Naive thymus-derived CD4-positive, alpha-beta T cell (primary cell): ENCODE measurements at regions not wholly inside any gene's neighbourhood (a gene's known extent, or its start where the extent isn't known, plus 50 kb on each side); places are given as distances from the start of the nearest gene placed in this dataset.

ENCODE experiments used
- ATAC-seq: fragments of 150-1000 bp; cut with Tn5 transposase; 2 replicates; pipeline ENCODE4 v1.10.0; 2021; ENCODE audit warnings: mild to moderate bottlenecking, moderate library complexity
- CTCF ChIA-PET: fragments of 350-600 bp; sonication (Branson Sonifier 250); formaldehyde crosslinking; loops from one replicate; lab custom pipeline; 2021; ENCODE audit warnings: antibody characterized with exemption; lab: Charles Lee
- POLR2A ChIA-PET: fragments of 350-600 bp; sonication (Branson Sonifier 250); formaldehyde crosslinking; loops from one replicate; lab custom pipeline; 2021; ENCODE audit warnings: antibody characterized with exemption, inconsistent platforms; lab: Charles Lee
- DNase-seq, 9 donors: peaks; one replicate each; pipeline versions ENCODE4 v3.0.0 to v3.0.0-alpha.2; 2020 to 2022; ENCODE audit warnings: mixed read lengths in 1 of 9
- H3K27ac ChIP-seq: one replicate; pipeline ENCODE4 v1.7.0; 2013; ENCODE audit warnings: mild to moderate bottlenecking, low read depth, low read length, moderate library complexity
- H3K27me3 ChIP-seq, 2 donors: one replicate each; pipeline ENCODE4 v1.7.0; 2013; ENCODE audit warnings: low read length in 2 of 2, mild to moderate bottlenecking in 2 of 2, moderate library complexity in 2 of 2; ENCODE audit not compliant: control insufficient read depth in 2 of 2, insufficient read depth in 2 of 2
- H3K36me3 ChIP-seq, 3 experiments: 1 replicate in 2 of 3; 2 replicates in 1 of 3; pipeline ENCODE4 v1.7.0; 2013; ENCODE audit warnings: low read length in 3 of 3, mild to moderate bottlenecking in 3 of 3, moderate library complexity in 1 of 3; ENCODE audit not compliant: insufficient read depth in 3 of 3, control insufficient read depth in 2 of 3
- H3K4me1 ChIP-seq, 2 donors: one replicate each; pipeline ENCODE4 v1.7.0; 2013; ENCODE audit warnings: low read length in 2 of 2, mild to moderate bottlenecking in 2 of 2, moderate library complexity in 1 of 2; ENCODE audit not compliant: control insufficient read depth in 2 of 2, insufficient read depth in 2 of 2
- H3K4me3 ChIP-seq: 2 replicates; pipeline ENCODE4 v1.7.0; 2013; ENCODE audit warnings: mild to moderate bottlenecking, low read length
- H3K9me3 ChIP-seq, 3 experiments: 1 replicate in 2 of 3; 2 replicates in 1 of 3; pipeline ENCODE4 v1.7.0; 2013; ENCODE audit warnings: low read length in 3 of 3; ENCODE audit not compliant: control insufficient read depth in 2 of 3
- H3K27ac Mint-ChIP-seq, 9 donors: one replicate each; pipeline ENCODE4 v1.8.0; 2020 to 2022; ENCODE audit warnings: mixed read lengths in 9 of 9, mild to moderate bottlenecking in 8 of 9, moderate library complexity in 5 of 9, inconsistent platforms in 2 of 9
- H3K27me3 Mint-ChIP-seq, 5 donors: one replicate each; pipeline ENCODE4 v1.8.0; 2021 to 2022; ENCODE audit warnings: mixed read lengths in 5 of 5, mild to moderate bottlenecking in 1 of 5
- H3K36me3 Mint-ChIP-seq, 5 donors: one replicate each; pipeline ENCODE4 v1.8.0; 2020 to 2022; ENCODE audit warnings: mixed read lengths in 5 of 5, mild to moderate bottlenecking in 3 of 5, inconsistent platforms in 1 of 5
- H3K4me1 Mint-ChIP-seq, 7 donors: one replicate each; pipeline ENCODE4 v1.8.0; 2020 to 2022; ENCODE audit warnings: mixed read lengths in 7 of 7, mild to moderate bottlenecking in 3 of 7, inconsistent platforms in 1 of 7
- H3K4me3 Mint-ChIP-seq, 10 donors: one replicate each; pipeline ENCODE4 v1.8.0; 2020 to 2022; ENCODE audit warnings: mild to moderate bottlenecking in 10 of 10, mixed read lengths in 10 of 10, moderate library complexity in 6 of 10, inconsistent platforms in 2 of 10
- H3K9me3 Mint-ChIP-seq, 11 donors: one replicate each; pipeline ENCODE4 v1.8.0; 2020 to 2022; ENCODE audit warnings: mixed read lengths in 11 of 11, mild to moderate bottlenecking in 4 of 11, inconsistent platforms in 1 of 11, moderate library complexity in 1 of 11
- intact Hi-C, 2 donors: fragments of 100-400 bp; cut with micrococcal nuclease; formaldehyde crosslinking; loops; one replicate each; pipeline ENCODE4 v1.15.1; 2023

DNA sequence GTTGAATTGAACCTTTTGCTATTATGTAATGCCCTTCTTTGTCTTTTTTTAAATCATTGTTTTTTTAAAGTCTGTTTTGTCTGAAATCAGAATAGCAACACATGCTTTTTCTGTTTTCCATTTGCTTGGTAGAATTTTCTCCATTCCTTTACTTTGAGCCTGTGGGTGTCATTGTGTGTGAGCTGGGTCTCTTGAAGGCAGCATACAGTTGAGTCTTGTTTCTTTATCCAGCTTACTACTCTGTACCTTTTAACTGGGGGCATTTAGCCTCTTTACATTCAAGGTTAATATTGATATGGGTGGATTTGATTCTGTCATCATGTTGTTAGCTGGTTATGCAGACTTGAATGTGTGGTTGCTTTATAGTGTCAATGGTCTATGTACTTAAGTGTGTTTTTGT is 292.0 kb downstream of the MAP2K4 start:
- no peaks in the 10 kb centered on the region for H3K27me3 Mint-ChIP-seq

DNA sequence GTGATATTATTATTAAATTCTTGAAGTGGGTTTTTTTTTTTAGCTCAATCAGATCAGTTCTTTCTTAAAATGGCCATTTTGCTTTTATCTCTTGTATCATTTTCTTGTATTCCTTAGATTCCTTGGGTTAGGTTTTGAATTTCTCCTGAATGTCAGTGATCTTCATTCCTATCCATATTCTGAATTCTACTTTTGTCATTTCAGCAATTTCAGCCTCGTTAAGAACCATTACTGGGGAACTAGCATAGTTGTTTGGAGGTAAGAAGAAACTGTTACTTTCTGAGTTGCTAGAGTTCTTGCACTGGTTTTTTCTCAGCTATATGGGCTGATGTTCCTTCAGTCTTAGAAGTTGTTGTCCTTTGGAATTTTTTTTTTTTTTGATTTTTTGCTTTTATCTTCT is 293.1 kb downstream of the MAP2K4 start:
- Histone ChIP-seq H3K9me3 (no peaks in the 10 kb centered on the region), H3K36me3 (no peaks in the 10 kb centered on the region), H3K27me3 (no peaks in the 10 kb centered on the region), H3K4me1 (no peaks in the 10 kb centered on the region), H3K27ac (no peak overlapping the region), H3K4me3 (no peak overlapping the region)
- ATAC-seq: no peak
- H3K4me3 Mint-ChIP-seq: no peak overlapping the region
- no peak for DNase-seq
- H3K4me1 Mint-ChIP-seq: no peaks in the 10 kb centered on the region
- H3K9me3 Mint-ChIP-seq: peaks cover 12 to 38% (median 24%) of the 10 kb centered on the region in 11 donors
- ChIA-PET POLR2A (no interaction called here), CTCF (no interaction called here)
- H3K27ac Mint-ChIP-seq: no peak overlapping the region
- intact Hi-C loops: no loop called here
- peaks cover 0 to 12% (median 0%) of the 10 kb centered on the region in 5 donors for H3K36me3 Mint-ChIP-seq
- no peaks in the 10 kb centered on the region for H3K27me3 Mint-ChIP-seq

More for the DNA sequence above, 292.0 kb downstream of the MAP2K4 start:
- ATAC-seq: no peak
- intact Hi-C loops: no loop called here
- no peak overlapping the region for H3K27ac Mint-ChIP-seq
- no peak overlapping the region for H3K4me3 ChIP-seq
- H3K4me1 ChIP-seq: no peaks in the 10 kb centered on the region
- H3K27ac ChIP-seq: no peak overlapping the region
- peaks cover 0 to 12% (median 0%) of the 10 kb centered on the region in 5 donors for H3K36me3 Mint-ChIP-seq
- ChIA-PET CTCF (no interaction called here), POLR2A (no interaction called here)
- no peaks in the 10 kb centered on the region for H3K27me3 ChIP-seq
- no peaks in the 10 kb centered on the region for H3K36me3 ChIP-seq
- no peaks in the 10 kb centered on the region for H3K9me3 ChIP-seq
- no peak overlapping the region for H3K4me3 Mint-ChIP-seq
- no peak for DNase-seq
- H3K4me1 Mint-ChIP-seq: no peaks in the 10 kb centered on the region
- H3K9me3 Mint-ChIP-seq: peaks cover 12 to 39% (median 25%) of the 10 kb centered on the region in 11 donors

DNA sequence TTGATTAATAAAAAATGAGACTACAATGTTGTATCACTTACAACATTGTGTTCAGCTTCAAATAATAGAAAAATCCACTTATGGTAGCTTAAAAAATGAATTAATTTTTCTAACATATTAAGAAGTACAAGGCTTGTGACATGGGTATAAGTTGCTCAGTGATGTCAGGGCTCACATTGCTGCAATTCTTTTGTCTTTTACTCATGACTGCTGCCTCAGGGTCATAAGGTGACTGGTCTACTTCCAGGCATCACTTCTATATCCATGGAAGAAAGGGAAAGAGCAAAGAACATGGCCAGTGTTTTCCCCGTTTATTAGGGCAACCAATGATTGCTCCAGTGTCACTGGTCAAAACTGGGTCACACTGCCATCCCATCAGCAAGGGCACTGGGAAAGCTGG is 295.3 kb downstream of the MAP2K4 start:
- peaks cover 0 to 4% (median 0%) of the 10 kb centered on the region in 5 donors for H3K27me3 Mint-ChIP-seq
- H3K36me3 Mint-ChIP-seq: peaks cover 0 to 12% (median 0%) of the 10 kb centered on the region in 5 donors
- ChIA-PET CTCF (no interaction called here), POLR2A (no interaction called here)
- H3K4me3 ChIP-seq: no peak overlapping the region
- intact Hi-C loops: no loop called here
- no peak overlapping the region for H3K4me3 Mint-ChIP-seq
- no peak overlapping the region for H3K27ac Mint-ChIP-seq
- no peaks in the 10 kb centered on the region for H3K9me3 ChIP-seq
- H3K4me1 ChIP-seq: no peaks in the 10 kb centered on the region
- H3K27ac ChIP-seq: no peak overlapping the region
- H3K36me3 ChIP-seq: no peaks in the 10 kb centered on the region
- ATAC-seq: no peak
- peaks cover 8 to 39% (median 23%) of the 10 kb centered on the region in 11 donors for H3K9me3 Mint-ChIP-seq
- no peak for DNase-seq
- H3K27me3 ChIP-seq: no peaks in the 10 kb centered on the region
- H3K4me1 Mint-ChIP-seq: no peaks in the 10 kb centered on the region

DNA sequence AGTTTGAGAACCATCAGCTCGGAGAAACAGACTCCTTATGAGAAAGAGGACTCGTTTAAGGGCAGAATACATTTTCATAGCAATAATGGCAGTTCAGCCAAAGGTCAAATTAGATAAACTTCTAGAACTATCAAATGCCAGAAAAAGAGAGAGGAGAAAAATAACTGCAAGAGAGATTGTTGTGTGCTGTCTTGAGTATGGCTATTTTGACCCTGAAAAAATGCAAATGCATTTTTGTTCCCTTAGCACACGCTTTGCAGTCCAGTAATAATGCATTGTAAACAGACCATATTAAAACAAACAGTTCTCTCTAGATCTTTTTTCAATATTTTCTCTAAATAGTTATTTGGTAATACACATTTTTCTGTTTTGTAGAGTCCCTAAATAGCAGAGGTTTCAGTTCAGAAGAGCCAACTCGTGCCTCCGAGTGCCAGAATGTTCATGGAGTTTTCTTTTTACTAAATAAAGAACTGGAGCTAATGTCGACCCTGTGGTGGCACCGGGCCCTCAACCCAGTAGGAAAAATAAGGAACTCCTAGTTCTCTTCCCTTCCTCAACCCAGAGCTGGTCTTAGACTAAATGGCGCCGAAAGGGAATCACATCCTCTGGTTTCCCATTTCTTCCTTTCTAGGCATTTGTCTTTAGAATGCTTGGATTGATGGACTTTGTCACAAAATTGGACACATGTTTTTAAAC is 298.0 kb downstream of the MAP2K4 start:
- CTCF ChIA-PET: no interaction called here

DNA sequence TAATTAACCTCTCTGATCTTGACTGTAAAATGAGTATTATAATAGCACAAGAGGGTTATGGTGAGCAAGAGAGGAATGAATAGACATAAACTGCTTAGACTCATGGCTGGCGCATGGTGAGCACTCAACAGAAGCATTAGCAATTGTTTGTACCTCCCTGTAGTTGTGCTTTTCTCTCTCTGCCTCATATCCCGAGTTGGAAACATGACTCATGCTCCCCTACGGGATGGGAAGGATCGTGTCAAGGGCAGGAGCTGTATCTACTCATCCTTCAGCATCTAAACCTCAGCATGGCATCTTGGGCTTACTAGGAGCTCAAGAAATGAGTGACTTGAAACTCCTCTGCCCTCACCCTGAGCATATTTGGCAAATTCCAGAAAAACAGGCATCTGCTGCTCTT is 299.6 kb downstream of the MAP2K4 start:
- Mint-ChIP-seq H3K4me1 (no peaks in the 10 kb centered on the region), H3K4me3 (no peak overlapping the region), H3K27ac (no peak overlapping the region), H3K27me3 (peaks cover 0 to 4% (median 0%) of the 10 kb centered on the region in 5 donors), H3K36me3 (no peaks in the 10 kb centered on the region), H3K9me3 (peaks cover 0 to 22% (median 13%) of the 10 kb centered on the region in 11 donors)
- no peak overlapping the region for H3K4me3 ChIP-seq
- ChIA-PET CTCF (no interaction called here), POLR2A (no interaction called here)
- ATAC-seq (no peak), DNase-seq (no peak)
- intact Hi-C loops: no loop called here
- H3K4me1 ChIP-seq: no peaks in the 10 kb centered on the region
- H3K27ac ChIP-seq: no peak overlapping the region
- H3K36me3 ChIP-seq: no peaks in the 10 kb centered on the region
- H3K27me3 ChIP-seq: no peaks in the 10 kb centered on the region
- H3K9me3 ChIP-seq: no peaks in the 10 kb centered on the region

More for the DNA sequence above, 298.0 kb downstream of the MAP2K4 start:
- Mint-ChIP-seq H3K4me1 (no peaks in the 10 kb centered on the region), H3K36me3 (peaks cover 0 to 3% (median 0%) of the 10 kb centered on the region in 5 donors), H3K4me3 (no peak overlapping the region), H3K9me3 (peaks cover 3 to 31% (median 15%) of the 10 kb centered on the region in 11 donors), H3K27ac (no peak overlapping the region), H3K27me3 (peaks cover 0 to 4% (median 0%) of the 10 kb centered on the region in 5 donors)
- POLR2A ChIA-PET: no interaction called here
- DNase-seq: no peak
- Histone ChIP-seq H3K9me3 (no peaks in the 10 kb centered on the region), H3K36me3 (no peaks in the 10 kb centered on the region), H3K4me1 (no peaks in the 10 kb centered on the region), H3K27me3 (no peaks in the 10 kb centered on the region), H3K4me3 (no peak overlapping the region), H3K27ac (no peak overlapping the region)
- intact Hi-C loops: no loop called here
- no peak for ATAC-seq

DNA sequence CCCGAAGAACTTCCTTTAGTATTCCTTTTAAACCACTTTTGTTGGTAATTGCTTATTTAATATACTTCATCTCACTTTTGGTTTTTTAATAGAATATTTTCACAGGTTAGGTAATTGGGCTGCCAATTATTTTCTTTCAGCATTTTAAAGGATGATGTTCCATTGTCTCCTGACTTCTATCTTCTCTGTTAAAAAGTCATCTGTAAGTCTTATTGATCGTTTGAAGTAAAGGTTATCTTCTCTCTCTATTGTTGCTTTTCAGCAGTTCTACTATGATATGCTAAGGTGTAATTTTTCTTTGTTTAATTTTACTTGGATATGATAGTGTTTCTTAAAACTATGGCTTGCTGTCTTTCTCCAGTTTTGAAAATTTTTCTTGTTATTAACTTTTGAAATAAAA is 307.5 kb downstream of the MAP2K4 start:
- Mint-ChIP-seq H3K9me3 (peaks cover 0 to 50% (median 25%) of the 10 kb centered on the region in 11 donors), H3K36me3 (no peaks in the 10 kb centered on the region), H3K27me3 (peaks cover 0 to 2% (median 0%) of the 10 kb centered on the region in 5 donors), H3K4me3 (no peak overlapping the region), H3K27ac (no peak overlapping the region), H3K4me1 (no peaks in the 10 kb centered on the region)
- ChIA-PET CTCF (no interaction called here), POLR2A (no interaction called here)
- Histone ChIP-seq H3K4me3 (no peak overlapping the region), H3K4me1 (no peaks in the 10 kb centered on the region), H3K27me3 (no peaks in the 10 kb centered on the region), H3K27ac (no peak overlapping the region), H3K36me3 (no peaks in the 10 kb centered on the region), H3K9me3 (peaks cover 0 to 12% (median 0%) of the 10 kb centered on the region in 3 experiments)
- intact Hi-C loops: no loop called here
- no peak for ATAC-seq
- no peak for DNase-seq

DNA sequence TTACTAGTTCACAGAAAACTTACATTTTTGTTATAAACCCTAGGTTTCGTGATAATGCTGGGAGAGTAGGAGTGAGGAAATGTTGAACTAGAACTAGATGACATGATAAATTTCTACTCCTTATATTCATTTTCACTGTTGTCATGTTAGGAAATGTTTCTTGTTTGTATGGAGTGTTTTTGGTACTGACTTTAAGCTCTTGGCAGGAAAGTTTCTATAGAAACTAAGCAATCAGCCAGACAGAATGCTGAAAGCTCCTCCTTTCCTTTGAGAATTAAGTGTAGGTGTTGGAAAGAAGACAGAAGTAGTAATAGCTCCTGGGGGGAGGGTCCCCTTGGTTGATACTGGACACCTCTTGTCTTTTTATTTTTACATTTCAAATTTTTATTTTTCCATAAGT is 309.8 kb downstream of the MAP2K4 start:
- H3K4me1 Mint-ChIP-seq: no peaks in the 10 kb centered on the region
- intact Hi-C loops: no loop called here
- H3K9me3 ChIP-seq: peaks cover 0 to 12% (median 0%) of the 10 kb centered on the region in 3 experiments
- no peak overlapping the region for H3K4me3 ChIP-seq
- POLR2A ChIA-PET: no interaction called here
- ATAC-seq: no peak
- H3K27me3 ChIP-seq: no peaks in the 10 kb centered on the region
- H3K4me3 Mint-ChIP-seq: no peak overlapping the region
- no peaks in the 10 kb centered on the region for H3K36me3 Mint-ChIP-seq
- CTCF ChIA-PET: no interaction called here
- peaks cover 0 to 42% (median 22%) of the 10 kb centered on the region in 11 donors for H3K9me3 Mint-ChIP-seq
- no peak overlapping the region for H3K27ac ChIP-seq
- H3K36me3 ChIP-seq: no peaks in the 10 kb centered on the region
- DNase-seq: no peak
- peaks cover 0 to 2% (median 0%) of the 10 kb centered on the region in 5 donors for H3K27me3 Mint-ChIP-seq
- H3K27ac Mint-ChIP-seq: no peak overlapping the region
- H3K4me1 ChIP-seq: no peaks in the 10 kb centered on the region
